ACC112 (cell line): ENCODE measurements at regions not wholly inside any gene's neighbourhood (a gene's known extent, or its start where the extent isn't known, plus 50 kb on each side); places are given as distances from the start of the nearest gene placed in this dataset.

Experiments used
- H2AFZ ChIP-seq: fragments of 200-600 bp; sonication (generic); one replicate; pipeline ENCODE4 v1.6.0; 2017; ENCODE audit warnings: antibody characterized with exemption, low read length; ENCODE audit not compliant: unreplicated experiment
- H3K27ac ChIP-seq: fragments of 200-600 bp; sonication (generic); 2 replicates; pipeline ENCODE4 v1.5.1; 2014; ENCODE audit warnings: low read depth, mild to moderate bottlenecking, antibody characterized with exemption, low read length, moderate library complexity
- H3K27me3 ChIP-seq: fragments of 200-600 bp; sonication (generic); 2 replicates; pipeline ENCODE4 v1.6.1; 2014; ENCODE audit warnings: mild to moderate bottlenecking, antibody characterized with exemption, low read length, moderate library complexity, mixed read lengths; ENCODE audit not compliant: insufficient read depth
- H3K36me3 ChIP-seq: fragments of 200-600 bp; sonication (generic); 2 replicates; pipeline ENCODE4 v1.6.1; 2016; ENCODE audit warnings: mild to moderate bottlenecking, antibody characterized with exemption, low read length, moderate library complexity, mixed read lengths; ENCODE audit not compliant: insufficient read depth
- H3K4me1 ChIP-seq: fragments of 200-600 bp; sonication (generic); one replicate; pipeline ENCODE4 v1.6.1; 2016; ENCODE audit warnings: low read length, mixed read lengths; ENCODE audit not compliant: insufficient read depth, unreplicated experiment, control insufficient read depth
- H3K4me3 ChIP-seq: fragments of 200-600 bp; sonication (generic); 2 replicates; pipeline ENCODE4 v1.5.1; 2014; ENCODE audit warnings: mild to moderate bottlenecking, low read depth, low read length
- H3K79me2 ChIP-seq: fragments of 200-600 bp; sonication (generic); one replicate; pipeline ENCODE4 v1.6.0; 2016; ENCODE audit warnings: low read length; ENCODE audit not compliant: control insufficient read depth, unreplicated experiment, insufficient read depth

GRCh38 chr21:43277481-43278351 is 108.9 kb downstream of the CRYAA start:
- H2AFZ ChIP-seq = no peak overlapping the region
- H3K79me2 ChIP-seq = no peaks in the 10 kb centered on the region
- no peak overlapping the region for H3K4me3 ChIP-seq
- peaks cover 55% of the 10 kb centered on the region for H3K27me3 ChIP-seq
- H3K4me1 ChIP-seq = no peaks in the 10 kb centered on the region
- no peak overlapping the region for H3K27ac ChIP-seq
- H3K36me3 ChIP-seq = no peaks in the 10 kb centered on the region

GRCh38 chr21:43276811-43277210 is 108.0 kb downstream of the CRYAA start:
- no peak overlapping the region for H2AFZ ChIP-seq
- no peaks in the 10 kb centered on the region for H3K36me3 ChIP-seq
- no peak overlapping the region for H3K4me3 ChIP-seq
- H3K79me2 ChIP-seq = no peaks in the 10 kb centered on the region
- H3K4me1 ChIP-seq = no peaks in the 10 kb centered on the region
- no peak overlapping the region for H3K27ac ChIP-seq
- H3K27me3 ChIP-seq = peaks cover 59% of the 10 kb centered on the region

- Histone ChIP-seq H3K27me3 (peaks cover 70% of the 10 kb centered on the region), H3K27ac (no peak overlapping the region)
Observed at GRCh38 chr21:43275421-43276211, 106.8 kb downstream of the CRYAA start.

GRCh38 chr21:43274946-43275310 is 106.1 kb downstream of the CRYAA start:
- Histone ChIP-seq H3K4me3 (no peak overlapping the region), H2AFZ (no peak overlapping the region), H3K36me3 (no peaks in the 10 kb centered on the region), H3K79me2 (no peaks in the 10 kb centered on the region), H3K27ac (no peak overlapping the region), H3K27me3 (peaks cover 77% of the 10 kb centered on the region), H3K4me1 (no peaks in the 10 kb centered on the region)

More at GRCh38 chr21:43275421-43276211, 106.8 kb downstream of the CRYAA start:
- H2AFZ ChIP-seq = no peak overlapping the region
- H3K4me1 ChIP-seq = no peaks in the 10 kb centered on the region
- no peak overlapping the region for H3K4me3 ChIP-seq
- no peaks in the 10 kb centered on the region for H3K36me3 ChIP-seq
- H3K79me2 ChIP-seq = no peaks in the 10 kb centered on the region

GRCh38 chr21:43274022-43274945 is 105.5 kb downstream of the CRYAA start:
- H3K4me1 ChIP-seq = no peaks in the 10 kb centered on the region
- no peaks in the 10 kb centered on the region for H3K79me2 ChIP-seq
- H3K27ac ChIP-seq = no peak overlapping the region
- no peak overlapping the region for H3K4me3 ChIP-seq
- H3K36me3 ChIP-seq = no peaks in the 10 kb centered on the region
- H2AFZ ChIP-seq = no peak overlapping the region
- peaks cover 77% of the 10 kb centered on the region for H3K27me3 ChIP-seq

- H3K4me1 ChIP-seq = no peaks in the 10 kb centered on the region
Observed at GRCh38 chr21:43273708-43274021, 104.9 kb downstream of the CRYAA start.

GRCh38 chr21:43273016-43273707 is 104.4 kb downstream of the CRYAA start:
- H3K27me3 ChIP-seq = peaks cover 66% of the 10 kb centered on the region
- no peaks in the 10 kb centered on the region for H3K79me2 ChIP-seq
- H3K4me1 ChIP-seq = no peaks in the 10 kb centered on the region
- no peak overlapping the region for H2AFZ ChIP-seq
- no peak overlapping the region for H3K27ac ChIP-seq
- H3K36me3 ChIP-seq = no peaks in the 10 kb centered on the region
- H3K4me3 ChIP-seq = no peak overlapping the region

More at GRCh38 chr21:43273708-43274021, 104.9 kb downstream of the CRYAA start:
- Histone ChIP-seq H3K4me3 (no peak overlapping the region), H3K36me3 (no peaks in the 10 kb centered on the region), H3K27ac (no peak overlapping the region), H3K27me3 (peaks cover 71% of the 10 kb centered on the region), H2AFZ (no peak overlapping the region), H3K79me2 (no peaks in the 10 kb centered on the region)

- H2AFZ ChIP-seq = no peak overlapping the region
- H3K4me1 ChIP-seq = no peaks in the 10 kb centered on the region
- H3K79me2 ChIP-seq = no peaks in the 10 kb centered on the region
- H3K27ac ChIP-seq = no peak overlapping the region
- no peak overlapping the region for H3K4me3 ChIP-seq
- H3K36me3 ChIP-seq = no peaks in the 10 kb centered on the region
- H3K27me3 ChIP-seq = peaks cover 60% of the 10 kb centered on the region
Observed at GRCh38 chr21:43272591-43272990, 103.8 kb downstream of the CRYAA start.

- Histone ChIP-seq H3K4me1 (no peaks in the 10 kb centered on the region), H3K27ac (no peak overlapping the region), H3K4me3 (no peak overlapping the region), H3K79me2 (no peaks in the 10 kb centered on the region), H3K36me3 (no peaks in the 10 kb centered on the region), H2AFZ (no peak overlapping the region), H3K27me3 (peaks cover 53% of the 10 kb centered on the region)
Observed at GRCh38 chr21:43271452-43272020, 102.7 kb downstream of the CRYAA start.
